ENCODE measurements at regions not wholly inside any gene's neighbourhood (a gene's known extent, or its start where the extent isn't known, plus 50 kb on each side); places are given as distances from the start of the nearest gene placed in this dataset.

DNA sequence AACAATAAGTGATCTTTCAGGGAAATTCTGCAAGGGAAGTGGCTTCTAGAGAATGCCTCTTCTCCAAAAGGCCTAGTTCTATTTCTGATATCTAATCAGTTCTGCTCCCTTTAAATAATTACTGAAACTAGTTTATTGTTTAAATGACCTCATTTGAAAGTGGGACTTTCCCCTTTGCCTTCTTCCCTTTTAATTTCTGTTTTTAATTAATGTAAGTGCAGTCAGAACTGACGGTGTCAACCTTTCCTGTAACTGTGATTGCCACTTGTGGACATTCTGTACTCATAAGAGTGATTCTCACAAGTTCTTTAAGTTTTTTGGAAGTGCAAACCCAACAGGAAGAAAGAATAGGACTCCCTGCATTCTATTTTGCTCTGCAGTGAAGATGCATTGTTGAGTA lies 265.3 kb upstream of the PLEKHG7 start (continued):
- no peak for TF ChIP-seq ZNF592 (IDR thresholded peaks at IDR 0.05)
- no peak for TF ChIP-seq RCOR1 (conservative IDR thresholded peaks at IDR 0.05; ENCODE audit: low read depth, low read length)
- no peak for TF ChIP-seq SIN3A (IDR thresholded peaks at IDR 0.05; ENCODE audit: low read depth, low read length)
- TF ChIP-seq YBX1 (IDR thresholded peaks at IDR 0.05): no peak
- peak; percentile 76 for TF ChIP-seq IKZF1 (conservative IDR thresholded peaks at IDR 0.05)
- TF ChIP-seq CHD4 (IDR thresholded peaks at IDR 0.05): no peak
- TF ChIP-seq JUNB (IDR thresholded peaks at IDR 0.05): no peak; the same call in 1 of the 2 replicates
- no peak for TF ChIP-seq ZBED1 (IDR thresholded peaks at IDR 0.05; ENCODE audit: borderline replicate concordance)
- TF ChIP-seq PML (IDR thresholded peaks at IDR 0.05; ENCODE audit: low read length): no peak
- TF ChIP-seq, protein P1, sequence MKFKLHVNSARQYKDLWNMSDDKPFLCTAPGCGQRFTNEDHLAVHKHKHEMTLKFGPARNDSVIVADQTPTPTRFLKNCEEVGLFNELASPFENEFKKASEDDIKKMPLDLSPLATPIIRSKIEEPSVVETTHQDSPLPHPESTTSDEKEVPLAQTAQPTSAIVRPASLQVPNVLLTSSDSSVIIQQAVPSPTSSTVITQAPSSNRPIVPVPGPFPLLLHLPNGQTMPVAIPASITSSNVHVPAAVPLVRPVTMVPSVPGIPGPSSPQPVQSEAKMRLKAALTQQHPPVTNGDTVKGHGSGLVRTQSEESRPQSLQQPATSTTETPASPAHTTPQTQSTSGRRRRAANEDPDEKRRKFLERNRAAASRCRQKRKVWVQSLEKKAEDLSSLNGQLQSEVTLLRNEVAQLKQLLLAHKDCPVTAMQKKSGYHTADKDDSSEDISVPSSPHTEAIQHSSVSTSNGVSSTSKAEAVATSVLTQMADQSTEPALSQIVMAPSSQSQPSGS (IDR thresholded peaks at IDR 0.05; ENCODE audit: low read length): peak; percentile 38; the same call in 1 of the 2 replicates
- no peak for TF ChIP-seq IRF4 (IDR thresholded peaks at IDR 0.05; ENCODE audit: low read depth, low read length)
- TF ChIP-seq NBN (IDR thresholded peaks at IDR 0.05): no peak
- TF ChIP-seq RFX5 (IDR thresholded peaks at IDR 0.05; ENCODE audit: low read depth, low read length): no peak
- no peak for TF ChIP-seq RB1 (IDR thresholded peaks at IDR 0.05; ENCODE audit: borderline replicate concordance)
- TF ChIP-seq KLF5 (IDR thresholded peaks at IDR 0.05; ENCODE audit: partially characterized antibody): no peak
- no peak for TF ChIP-seq ZBTB4 (CRISPR knock-in tag; IDR thresholded peaks at IDR 0.05)
- TF ChIP-seq, protein P2, sequence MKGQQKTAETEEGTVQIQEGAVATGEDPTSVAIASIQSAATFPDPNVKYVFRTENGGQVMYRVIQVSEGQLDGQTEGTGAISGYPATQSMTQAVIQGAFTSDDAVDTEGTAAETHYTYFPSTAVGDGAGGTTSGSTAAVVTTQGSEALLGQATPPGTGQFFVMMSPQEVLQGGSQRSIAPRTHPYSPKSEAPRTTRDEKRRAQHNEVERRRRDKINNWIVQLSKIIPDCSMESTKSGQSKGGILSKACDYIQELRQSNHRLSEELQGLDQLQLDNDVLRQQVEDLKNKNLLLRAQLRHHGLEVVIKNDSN (IDR thresholded peaks at IDR 0.05; ENCODE audit: borderline replicate concordance, extremely low read length, insufficient read depth, low read depth, low read length): no peak
- no peak for TF ChIP-seq MXI1 (IDR thresholded peaks at IDR 0.05; ENCODE audit: low read depth, low read length)
- no peak for TF ChIP-seq POU2F2 (IDR thresholded peaks at IDR 0.05; ENCODE audit: borderline replicate concordance, low read depth, low read length)
- TF ChIP-seq KDM1A (IDR thresholded peaks at IDR 0.05; ENCODE audit: borderline replicate concordance): no peak
- TF ChIP-seq ASH2L (IDR thresholded peaks at IDR 0.05; ENCODE audit: borderline replicate concordance, low read depth): no peak

All from GM12878 (cell line).